Body of pancreas (tissue), 4 donors: ENCODE measurements at regions not wholly inside any gene's neighbourhood (a gene's known extent, or its start where the extent isn't known, plus 50 kb on each side); places are given as distances from the start of the nearest gene placed in this dataset.

Source experiments
- CTCF ChIP-seq, 7 experiments: fragments of 450-650 bp in 4 of 7; fragments of 200-600 bp in 3 of 7; sonication (generic) in 3 of 7; IDR thresholded peaks; one replicate each; pipeline ENCODE4 v1.5.1; 2016 to 2019; ENCODE audit warnings: antibody characterized with exemption in 7 of 7
- POLR2A ChIP-seq, 3 donors: fragments of 450-650 bp; IDR thresholded peaks; one replicate each; pipeline ENCODE4 v1.6.1; 2016; ENCODE audit warnings: antibody characterized with exemption in 3 of 3, mild to moderate bottlenecking in 2 of 3

GRCh38 chr6:51027283-51028065 lies 208.8 kb downstream of the TFAP2B start:
- TF ChIP-seq POLR2A (IDR thresholded peaks at IDR 0.05) (no peak), CTCF (IDR thresholded peaks at IDR 0.05) (no peak)
